GM21717 (cell line): ENCODE measurements at regions not wholly inside any gene's neighbourhood (a gene's known extent, or its start where the extent isn't known, plus 50 kb on each side); places are given as distances from the start of the nearest gene placed in this dataset.
A peak's percentile ranks its signal among the peaks of the same experiment; 100 is the strongest.
"Not testable (repeated sequence)": the region's sequence is repeated elsewhere in the genome, so short reads cannot be mapped to it uniquely, and the experiment has no call there.

Experiments
- ATAC-seq: cut with Tn5 transposase; IDR thresholded peaks from one replicate; pipeline ENCODE4 v1.9.1; 2021; ENCODE audit warnings: mild to moderate bottlenecking, moderate library complexity; ENCODE audit not compliant: unreplicated experiment

- ATAC-seq, result not testable (repeated sequence)
Measured at GRCh38 chr5:122515210-122515609, 203.2 kb downstream of the SNCAIP start.

GRCh38 chr5:122515709-122516431, 203.8 kb downstream of the SNCAIP start:
- peak; percentile 84 for ATAC-seq

GRCh38 chr5:122516432-122516743, 204.4 kb downstream of the SNCAIP start:
- ATAC-seq, result no peak

DNA sequence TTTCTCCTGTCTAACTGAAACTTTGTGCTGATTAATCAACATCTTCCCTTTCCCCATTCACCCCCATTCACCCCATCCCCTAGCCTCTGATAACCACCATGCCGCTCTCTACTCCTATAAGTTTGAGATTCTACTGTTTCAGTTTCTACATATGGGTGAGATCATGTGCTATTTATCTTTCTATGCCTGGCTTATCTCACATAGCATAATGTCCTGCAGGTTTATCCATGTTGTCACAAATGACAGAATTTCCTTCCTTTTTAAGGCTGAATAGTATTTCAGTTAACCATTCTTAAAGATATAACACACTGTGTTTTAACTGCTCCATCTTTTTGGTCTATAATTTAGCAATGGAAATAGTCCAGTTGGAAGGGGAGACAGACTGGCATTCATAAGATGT, 205.1 kb downstream of the SNCAIP start:
- no peak for ATAC-seq

DNA sequence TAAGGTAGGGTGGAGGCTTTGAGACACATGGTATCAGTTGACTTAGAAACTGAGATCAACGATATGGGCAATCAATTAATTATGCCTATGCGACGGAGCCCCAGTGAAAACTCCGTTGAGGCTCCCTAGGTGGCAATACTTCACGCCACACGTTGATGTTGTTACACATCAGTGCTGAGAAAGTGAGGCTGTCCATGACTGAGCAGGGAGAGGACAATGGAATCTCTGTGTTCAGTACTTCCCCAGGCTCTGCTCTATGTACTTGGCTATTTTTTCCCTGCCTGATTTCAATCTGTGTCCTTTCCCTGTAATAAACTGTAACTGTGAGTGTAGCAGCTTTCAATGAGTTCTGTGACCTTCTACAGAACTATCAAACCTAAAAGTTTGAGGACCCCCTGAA, 211.7 kb downstream of the SNCAIP start:
- no peak for ATAC-seq

DNA sequence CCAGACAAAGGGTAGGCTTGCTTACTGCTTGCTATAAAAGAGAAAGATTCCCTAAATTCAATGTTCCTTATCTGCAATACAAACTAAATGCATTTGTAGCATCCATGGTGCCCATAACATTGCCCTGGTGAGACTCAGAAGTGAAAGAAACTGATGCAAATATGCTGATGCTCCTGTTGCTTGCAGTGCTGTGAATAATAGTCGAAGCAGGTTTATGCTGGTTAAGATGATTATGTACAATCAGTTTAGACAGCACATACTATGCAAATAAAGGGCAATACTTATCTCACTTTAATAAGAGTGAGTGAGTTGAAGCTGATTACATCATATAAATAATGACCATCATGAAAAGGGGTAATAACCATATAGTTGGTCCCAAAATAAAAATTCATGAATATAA, 215.5 kb downstream of the SNCAIP start:
- ATAC-seq, result no peak

- ATAC-seq, result no peak
Measured at GRCh38 chr5:122532035-122532434, 220.0 kb downstream of the SNCAIP start.

GRCh38 chr5:122533825-122534224, 221.8 kb downstream of the SNCAIP start:
- no peak for ATAC-seq

DNA sequence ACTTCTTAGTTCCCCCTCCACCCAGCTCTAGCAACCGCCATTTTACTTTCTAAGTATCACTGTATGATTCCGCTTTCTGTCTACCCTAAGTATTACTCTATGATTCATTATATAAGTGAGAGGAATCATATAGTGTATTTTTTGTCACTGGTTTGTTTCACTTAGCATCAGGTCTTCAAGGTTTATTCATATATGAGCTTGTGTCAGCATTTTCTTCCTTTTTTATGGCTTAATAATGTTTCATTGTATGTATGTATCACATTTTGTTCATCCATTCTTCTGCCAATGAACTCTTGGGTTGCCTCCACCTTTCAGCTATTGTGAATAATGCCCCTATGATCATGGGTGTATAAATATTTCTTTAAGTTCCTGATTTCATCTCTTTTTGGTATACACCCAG, 222.8 kb downstream of the SNCAIP start:
- no peak for ATAC-seq

GRCh38 chr5:122541388-122541787, 229.4 kb downstream of the SNCAIP start:
- ATAC-seq, result no peak

- ATAC-seq, result no peak
Measured at GRCh38 chr5:122545986-122546385, 228.9 kb upstream of the SNX2 start.

DNA sequence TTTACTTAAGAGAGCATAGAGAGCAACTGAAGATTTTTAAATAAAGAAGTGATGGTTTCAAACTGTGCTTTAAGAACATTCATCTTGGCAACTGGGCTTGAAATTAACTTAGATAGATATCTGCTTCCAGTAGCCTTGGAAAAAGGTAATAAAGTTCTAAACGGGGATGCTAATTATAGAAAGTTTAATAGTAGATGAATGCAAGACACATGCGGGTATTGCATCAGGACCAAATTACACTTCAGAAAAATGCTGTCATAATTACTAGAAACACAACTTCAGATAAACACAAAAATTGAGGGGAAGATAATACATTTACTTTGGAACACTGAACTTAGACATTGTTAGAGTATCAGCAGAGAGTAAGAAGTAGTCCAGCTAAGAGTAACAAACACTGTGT, 227.7 kb upstream of the SNX2 start:
- no peak for ATAC-seq

GRCh38 chr5:122547669-122548068, 227.2 kb upstream of the SNX2 start:
- ATAC-seq, result no peak

- no peak for ATAC-seq
Measured at GRCh38 chr5:122559676-122560075, 215.2 kb upstream of the SNX2 start.

- no peak for ATAC-seq
Measured at GRCh38 chr5:122561209-122561608, 213.7 kb upstream of the SNX2 start.

GRCh38 chr5:122565331-122565730, 209.5 kb upstream of the SNX2 start:
- ATAC-seq, result no peak

DNA sequence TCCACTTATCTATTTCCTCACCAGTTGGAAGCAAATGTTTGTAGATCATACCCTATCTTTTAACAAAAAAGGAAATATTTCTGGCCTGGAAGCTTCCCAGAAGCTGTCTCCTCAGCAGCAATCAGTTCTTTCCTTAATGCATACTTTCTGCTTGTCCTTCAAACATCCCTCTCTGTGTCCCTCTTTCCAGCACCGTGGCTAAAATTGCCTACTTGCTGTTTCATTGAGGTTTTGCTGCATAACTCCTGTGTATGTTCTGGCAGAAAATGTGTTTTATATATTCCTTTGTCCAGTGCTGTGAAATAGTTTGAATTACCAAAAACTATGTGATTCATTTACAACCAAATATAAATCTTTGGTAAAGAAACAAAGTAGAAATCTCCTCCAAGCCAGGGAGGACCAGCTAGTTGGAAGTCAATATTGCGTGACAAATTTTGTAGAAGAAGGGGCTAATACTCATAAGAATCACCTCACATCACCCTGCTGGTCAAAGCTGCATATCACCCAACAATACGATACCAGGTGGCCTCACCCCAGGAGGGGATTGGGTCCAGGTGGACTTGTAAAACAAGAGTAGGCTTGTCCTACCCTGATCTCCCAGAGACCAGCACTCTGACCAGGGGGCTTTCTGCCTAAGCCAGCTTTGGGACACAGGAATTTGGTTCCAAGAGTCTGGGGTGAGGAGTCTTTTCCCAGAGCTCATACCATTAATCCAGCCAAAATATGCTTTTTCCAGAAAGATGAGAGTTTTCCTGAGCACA, 198.4 kb upstream of the SNX2 start:
- ATAC-seq, result no peak

GRCh38 chr5:122581629-122582028, 193.3 kb upstream of the SNX2 start:
- ATAC-seq, result no peak

DNA sequence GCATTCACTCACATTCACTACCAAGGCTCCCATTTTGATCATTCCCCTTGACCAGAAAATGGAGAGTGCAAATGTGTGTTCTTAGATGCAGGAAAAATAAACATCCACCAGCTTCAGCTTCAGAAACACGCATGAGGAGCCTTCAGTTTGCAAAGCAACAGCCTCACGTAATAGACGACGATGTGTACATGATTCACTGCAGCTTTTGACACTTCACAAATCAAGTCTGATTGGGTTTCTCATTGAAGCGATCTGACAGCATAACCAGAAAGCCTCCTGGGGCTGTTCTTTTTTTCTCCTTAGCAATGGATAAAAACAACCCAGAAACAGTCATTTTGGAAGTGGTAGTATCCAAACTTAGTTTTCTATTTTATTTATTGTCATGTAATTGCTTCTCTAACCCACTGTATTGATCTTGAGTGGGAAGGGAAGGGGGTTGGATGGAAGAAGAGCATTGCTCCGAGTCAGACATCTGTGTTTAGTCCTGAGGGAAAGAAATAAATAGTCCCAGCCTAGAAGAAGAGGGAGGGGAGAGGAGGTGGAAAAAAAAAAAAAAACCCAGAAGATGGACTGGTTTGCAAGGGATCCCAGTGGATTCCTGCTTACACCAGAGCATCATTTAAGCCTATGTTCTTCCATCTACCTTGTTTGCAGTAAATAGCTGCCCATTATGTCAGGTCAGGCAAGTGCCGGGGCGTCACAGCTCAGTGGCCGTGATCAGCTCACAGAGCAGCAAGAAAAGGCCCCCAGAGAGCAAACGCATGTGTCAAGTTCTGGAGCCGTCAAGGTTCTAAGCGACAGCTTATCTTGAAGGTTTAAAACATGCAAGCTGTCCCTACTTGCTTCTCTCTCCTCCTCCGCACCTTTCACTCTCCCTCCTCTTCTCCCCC, 190.2 kb upstream of the SNX2 start:
- ATAC-seq, result no peak

DNA sequence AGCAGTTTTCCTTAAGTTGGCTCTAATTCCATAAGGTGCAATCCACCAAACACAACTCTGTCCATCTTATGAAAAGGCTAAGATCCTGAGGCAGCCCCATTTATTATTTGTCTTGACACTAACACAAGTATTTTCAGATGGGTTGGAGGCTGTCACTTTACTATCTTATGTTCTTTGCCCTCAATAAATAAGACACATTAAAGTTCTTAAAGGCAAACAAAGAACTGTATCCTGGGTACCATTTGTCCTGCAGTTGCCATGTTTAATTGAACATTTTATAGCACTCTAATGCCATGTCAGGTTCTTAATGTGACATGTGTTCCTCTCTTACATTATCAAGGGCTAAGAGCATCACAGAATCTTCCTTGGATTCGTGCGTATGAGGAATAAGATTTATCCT, 189.5 kb upstream of the SNX2 start:
- ATAC-seq, result no peak

- ATAC-seq, result no peak
Measured at GRCh38 chr5:122586351-122586750, 188.5 kb upstream of the SNX2 start.

DNA sequence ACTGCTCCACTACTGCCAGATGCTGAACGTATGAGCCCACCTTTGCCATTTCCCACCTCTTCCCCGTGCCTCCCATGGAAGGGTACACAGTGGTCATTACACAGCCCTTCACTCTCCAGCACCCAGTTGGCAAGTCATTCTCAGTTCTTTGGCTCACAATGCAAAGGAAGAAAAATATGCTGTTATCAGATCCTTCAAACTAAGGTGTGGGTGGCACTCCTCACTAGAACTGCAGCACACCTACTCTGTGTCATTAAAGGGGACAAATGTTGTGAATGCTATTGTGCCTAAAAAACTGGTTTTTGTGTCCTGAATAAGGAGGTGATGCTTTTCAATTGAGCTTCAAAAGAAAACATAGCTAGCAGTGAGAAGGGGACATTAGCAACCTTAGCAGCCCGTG, 183.1 kb upstream of the SNX2 start:
- no peak for ATAC-seq
